Non-pigmented ciliary epithelial cell (primary cell): ENCODE measurements at regions not wholly inside any gene's neighbourhood (a gene's known extent, or its start where the extent isn't known, plus 50 kb on each side); places are given as distances from the start of the nearest gene placed in this dataset.

Experiments used
- DNase-seq: peaks from one replicate; pipeline ENCODE4 v3.0.0-alpha.2; 2010; ENCODE audit warnings: low read depth

DNA sequence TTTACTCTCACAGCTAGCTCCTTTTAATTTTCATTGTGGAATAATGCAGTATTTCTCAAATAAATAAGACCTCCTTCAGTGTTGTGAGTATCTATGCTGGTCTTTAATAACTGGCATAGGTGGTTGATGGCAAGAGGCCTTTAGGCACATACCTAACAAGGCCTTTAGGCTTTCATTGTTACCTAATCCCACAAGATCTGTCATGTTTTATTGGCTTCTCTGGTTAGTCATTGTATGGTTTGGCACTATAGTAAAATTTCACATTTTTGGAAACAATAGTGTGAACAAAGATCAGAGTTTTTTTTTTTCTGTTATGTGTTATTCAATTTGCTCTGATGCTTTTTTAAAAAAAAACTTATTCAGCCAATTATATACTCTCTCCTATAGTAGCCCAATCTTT lies 89.8 kb upstream of the NEUROD1 start:
- no peak for DNase-seq

DNA sequence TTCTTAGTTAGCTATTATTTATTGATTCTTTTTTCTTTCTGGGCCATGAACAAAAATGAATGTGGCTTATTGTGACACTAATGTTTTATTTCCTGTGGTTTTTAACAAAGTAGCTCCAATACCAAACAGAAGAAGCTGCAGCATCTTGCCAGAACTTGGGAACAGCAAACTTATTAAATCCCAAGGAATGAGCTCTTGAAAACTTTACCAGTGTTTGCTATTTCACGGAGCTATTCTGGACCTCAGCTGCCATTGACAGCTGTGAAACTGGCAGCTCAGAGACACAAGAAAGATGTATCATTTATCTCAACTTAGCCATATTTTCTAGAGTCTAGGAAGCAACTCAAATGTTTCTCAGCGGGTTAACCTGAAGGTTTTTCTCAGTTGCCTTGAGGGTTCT lies 91.0 kb upstream of the NEUROD1 start:
- DNase-seq: no peak

DNA sequence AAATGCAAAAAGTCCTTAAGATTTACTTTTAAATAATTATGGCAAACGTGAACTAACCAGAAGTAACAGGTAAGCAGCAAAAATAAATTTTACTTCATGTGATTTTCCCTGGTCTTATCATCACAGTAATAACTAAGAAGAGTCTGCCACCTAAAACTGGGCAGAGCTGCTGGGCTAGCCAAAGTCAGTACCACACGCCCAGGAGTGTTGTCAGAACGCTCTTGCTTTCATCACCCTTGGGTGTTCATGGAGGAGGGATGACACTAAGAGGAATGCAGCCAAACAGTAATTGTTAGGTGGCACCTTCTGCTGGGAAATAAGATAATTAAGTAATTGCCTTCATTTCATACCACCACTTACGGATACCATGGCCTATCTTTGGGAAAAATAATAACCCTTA lies 92.0 kb upstream of the NEUROD1 start:
- DNase-seq: no peak

DNA sequence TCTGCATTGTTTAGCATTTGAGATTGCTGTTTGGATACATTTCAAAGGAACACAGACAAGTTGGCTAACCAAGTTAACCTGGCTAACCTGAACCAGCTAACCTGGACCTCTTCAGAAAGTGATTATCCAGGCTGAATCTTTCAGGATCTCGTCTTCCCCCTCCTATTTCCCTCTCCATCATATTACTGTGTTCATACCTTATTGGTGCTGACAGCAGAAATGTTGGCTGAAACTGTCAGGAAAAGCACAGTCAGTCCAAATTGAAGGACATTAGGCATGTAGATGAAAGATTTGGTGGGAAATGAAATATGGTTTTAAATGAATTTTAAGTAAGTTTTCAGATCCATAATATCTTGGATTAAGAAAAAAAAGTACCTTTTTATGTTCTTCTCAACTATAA lies 92.5 kb upstream of the NEUROD1 start:
- DNase-seq: no peak

DNA sequence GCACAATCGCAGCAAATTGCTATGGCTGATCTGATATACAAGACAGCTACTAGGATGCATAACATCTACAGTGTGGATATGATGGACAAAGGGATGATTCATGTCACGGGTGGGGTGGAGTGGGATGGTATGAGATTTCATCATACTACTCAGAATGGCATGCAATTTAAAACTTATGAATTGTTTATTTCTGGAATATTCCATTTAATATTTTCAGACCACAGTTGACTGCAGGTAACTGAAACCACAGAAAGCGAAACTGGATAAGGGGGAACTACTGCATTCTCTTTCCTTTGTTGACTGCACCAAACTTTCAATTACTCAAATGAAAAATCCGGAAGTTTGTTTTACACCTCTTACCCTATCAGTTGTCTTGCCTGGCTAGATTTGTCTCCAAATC lies 94.4 kb upstream of the NEUROD1 start:
- no peak for DNase-seq

DNA sequence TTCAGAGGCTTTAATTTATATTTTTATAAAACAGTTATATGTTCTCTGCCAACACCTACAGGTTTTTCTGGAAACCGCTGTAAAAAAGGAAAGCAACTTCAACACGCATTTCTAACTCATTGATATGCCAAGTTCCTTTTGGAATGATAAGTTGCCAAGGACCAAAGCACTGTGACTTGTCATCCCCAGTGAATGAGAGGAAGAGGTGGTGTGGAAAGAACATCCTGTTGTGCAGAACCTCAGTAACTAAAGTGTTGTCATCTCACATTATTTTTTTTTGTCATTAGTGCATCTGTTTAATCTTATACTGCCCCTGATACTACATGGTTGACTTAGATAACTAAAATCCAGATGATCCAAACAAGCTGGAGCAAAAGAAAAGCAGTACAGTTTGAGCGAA lies 96.0 kb upstream of the NEUROD1 start:
- no peak for DNase-seq

DNA sequence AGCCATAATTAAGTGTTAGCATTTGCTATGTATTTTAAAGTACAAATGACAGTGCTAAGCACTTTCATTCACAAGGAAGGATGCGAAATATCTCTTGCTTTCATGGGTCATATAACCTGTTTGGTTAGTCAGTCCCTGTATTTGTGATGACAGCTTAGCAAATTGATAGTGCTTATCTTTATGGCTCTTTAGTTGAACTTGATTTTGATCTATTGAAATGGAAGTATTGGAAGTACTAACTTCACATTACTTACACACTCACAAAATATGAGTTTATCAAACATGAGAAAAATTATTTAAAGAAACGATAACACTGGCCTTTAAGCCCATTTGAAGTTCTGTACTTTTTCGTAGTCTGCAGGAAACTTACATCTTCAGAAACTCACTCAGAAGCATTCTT lies 97.4 kb upstream of the NEUROD1 start:
- no peak for DNase-seq

DNA sequence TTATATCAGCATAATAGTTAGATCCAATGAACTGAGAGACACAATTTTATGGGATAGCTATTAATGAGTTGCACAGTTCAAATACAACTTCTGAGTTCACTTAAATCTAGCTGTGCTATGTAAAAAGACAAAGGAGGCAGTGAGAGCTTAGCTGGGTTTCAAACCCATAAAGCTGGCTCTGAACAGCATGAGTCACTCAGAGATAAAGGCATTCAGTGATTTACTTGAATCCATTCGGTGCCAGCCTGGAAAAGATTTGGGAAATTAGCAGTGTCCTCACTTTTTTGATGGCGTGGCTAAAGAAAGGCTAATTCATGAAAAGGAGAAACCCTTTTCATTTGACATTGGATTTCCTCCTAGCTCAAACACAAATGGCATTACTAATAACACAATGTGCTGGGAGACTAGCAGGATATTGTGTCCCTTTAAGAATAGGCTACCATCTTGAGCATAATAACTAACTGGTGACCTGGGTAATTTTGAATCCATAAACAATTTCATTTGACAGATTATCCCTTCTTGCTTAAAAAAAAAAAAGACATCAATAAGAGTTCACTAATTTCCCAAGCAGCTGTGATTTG lies 98.4 kb upstream of the NEUROD1 start:
- DNase-seq: no peak

DNA sequence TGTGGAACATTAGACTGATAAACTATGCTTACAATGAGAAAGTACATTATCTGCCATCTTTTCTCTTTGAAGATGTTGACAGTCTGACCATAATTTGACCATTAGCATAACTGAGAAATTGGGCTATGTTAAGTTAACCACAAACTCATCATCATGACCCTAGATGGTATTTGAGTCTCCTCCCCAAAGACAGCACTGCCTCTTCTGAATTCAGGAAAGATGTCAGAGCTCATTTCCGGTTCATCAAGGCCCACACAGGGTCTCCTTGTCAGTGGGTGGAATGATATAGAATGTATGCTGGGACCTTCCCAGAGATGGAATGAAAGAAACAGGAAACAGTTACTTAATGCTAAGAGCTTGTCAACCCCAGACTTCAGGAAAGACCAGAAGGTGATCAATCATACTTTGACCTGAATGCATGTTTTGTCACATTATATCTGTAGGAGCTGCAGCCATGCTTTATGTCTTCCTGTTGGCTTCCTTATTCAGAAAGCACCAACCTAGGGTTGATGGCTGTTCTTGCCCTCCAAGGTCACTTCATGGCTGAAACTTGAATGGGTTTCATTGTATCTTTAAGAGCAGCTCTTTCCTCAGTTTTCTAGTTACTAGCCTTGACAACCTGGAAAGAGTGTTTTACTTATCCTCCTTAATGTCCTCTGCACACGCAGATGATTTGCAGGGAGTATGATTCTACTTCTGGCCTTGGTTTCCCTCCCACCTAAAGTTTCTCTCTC lies 99.1 kb upstream of the NEUROD1 start:
- DNase-seq: no peak

DNA sequence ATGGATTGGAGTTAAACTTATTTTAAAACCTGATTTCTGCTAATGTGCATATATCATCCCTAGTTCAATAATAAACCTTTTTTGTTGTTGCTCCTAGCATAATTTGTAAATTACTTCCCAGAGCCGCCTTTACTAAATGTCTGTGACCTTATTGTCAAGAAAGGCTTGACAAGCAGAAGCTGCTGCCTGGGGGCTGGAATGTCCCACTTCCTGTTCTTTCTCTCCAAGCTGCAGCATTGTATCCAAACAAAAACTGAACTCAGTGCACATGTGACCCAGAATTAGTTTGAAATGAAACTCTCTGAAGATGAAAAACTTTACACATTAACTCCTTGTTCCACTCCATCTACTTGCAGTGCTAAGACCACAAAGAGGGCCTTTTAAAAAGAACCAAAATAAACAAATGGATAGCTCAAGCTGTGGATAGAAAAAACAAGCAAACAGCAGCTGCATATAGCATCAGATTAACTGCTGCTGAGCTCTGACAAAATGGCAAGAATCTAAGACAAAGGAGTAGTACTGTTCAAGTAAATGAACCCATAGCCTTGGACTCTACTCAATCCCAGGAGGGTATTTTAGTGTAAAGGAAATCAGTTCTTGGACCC lies 99.8 kb upstream of the NEUROD1 start:
- DNase-seq: no peak

DNA sequence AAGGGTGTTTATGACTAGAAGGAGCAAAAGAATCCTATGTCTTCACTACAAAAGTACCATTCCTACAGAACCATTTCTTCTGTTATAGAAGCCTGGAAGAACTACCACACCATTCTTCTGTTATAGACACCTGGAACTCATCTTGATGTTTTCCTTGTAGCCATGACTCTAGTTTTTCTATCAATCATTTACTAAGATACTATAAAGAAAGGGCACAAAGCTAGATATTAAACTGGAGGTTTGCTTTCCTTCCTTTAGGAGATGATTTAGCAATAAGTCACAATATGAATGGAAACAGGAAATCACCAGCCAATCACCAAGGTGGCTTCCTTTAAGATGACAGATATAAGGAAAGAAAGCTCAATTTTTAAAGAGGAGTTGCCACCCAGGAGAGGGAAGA lies 100.3 kb upstream of the NEUROD1 start:
- no peak for DNase-seq

DNA sequence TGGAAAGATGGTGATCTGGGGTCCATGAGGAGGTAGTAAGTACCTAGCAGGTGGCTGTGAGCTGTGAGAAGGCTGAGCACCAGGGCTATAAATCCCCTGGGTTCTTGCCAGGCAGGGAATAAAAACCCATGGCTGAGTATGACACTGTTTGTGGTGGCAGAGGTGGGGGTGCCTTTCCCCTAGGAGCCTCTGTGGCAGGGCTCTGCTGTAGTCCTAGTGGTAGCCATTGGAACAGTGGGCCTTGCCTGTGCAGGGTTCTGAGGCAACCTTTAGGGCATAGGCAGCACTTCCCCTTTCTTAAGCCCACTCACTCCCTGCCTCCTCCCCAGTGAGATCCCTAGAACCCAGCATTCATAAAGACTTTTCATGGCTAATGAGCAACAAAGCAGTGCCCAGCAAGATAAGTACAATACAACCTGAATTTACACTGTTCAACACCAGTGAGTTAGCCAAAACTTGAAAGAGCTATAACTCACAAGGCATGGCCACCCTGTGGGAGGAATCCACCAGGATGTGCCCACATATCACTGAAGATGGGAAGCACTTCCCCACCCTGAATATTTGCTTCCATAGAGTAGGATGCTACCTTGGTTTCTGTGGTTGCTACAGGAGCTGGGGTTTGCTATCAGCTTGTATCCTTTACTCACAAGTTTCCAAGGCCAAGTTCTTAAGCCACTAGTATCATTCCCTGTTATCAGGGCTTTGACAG lies 100.9 kb upstream of the NEUROD1 start:
- no peak for DNase-seq

DNA sequence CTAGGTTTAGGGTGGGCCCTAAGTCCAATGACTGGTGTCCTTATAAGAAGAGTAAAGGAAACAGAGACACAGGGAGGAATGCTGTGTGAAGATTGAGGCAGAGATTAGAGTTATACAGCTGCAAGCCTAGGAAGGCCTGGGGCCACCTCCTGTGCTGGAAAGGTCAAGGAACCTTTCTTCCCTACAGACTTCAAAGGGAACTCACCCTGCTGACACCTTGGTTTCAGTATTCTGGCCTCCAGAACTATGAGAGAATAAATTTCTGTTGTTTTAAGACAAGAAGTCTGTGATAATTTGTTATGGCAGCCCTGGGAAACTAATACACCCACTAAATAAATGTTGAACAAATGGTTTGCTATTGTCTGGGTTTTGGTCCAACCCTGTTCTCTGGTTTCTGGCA lies 102.3 kb upstream of the NEUROD1 start:
- no peak for DNase-seq

DNA sequence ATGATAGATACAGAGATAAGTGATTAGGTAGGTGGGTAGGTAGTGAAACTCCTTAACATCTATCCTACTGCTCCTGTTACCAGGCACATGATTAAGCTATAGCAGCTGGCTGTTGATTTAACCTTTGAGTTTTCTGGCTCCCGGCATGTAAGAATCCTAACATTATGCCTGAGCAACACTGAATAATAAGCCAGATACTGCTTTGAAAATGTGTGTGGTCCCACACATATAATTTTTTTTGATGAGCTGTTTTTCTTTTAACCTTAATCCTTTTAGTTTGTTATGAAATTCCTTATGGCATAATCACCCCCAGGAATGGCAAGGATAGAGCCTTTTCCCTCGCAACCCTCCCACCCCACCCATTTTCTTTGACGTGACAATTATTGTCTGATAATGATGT lies 104.2 kb upstream of the NEUROD1 start:
- no peak for DNase-seq

DNA sequence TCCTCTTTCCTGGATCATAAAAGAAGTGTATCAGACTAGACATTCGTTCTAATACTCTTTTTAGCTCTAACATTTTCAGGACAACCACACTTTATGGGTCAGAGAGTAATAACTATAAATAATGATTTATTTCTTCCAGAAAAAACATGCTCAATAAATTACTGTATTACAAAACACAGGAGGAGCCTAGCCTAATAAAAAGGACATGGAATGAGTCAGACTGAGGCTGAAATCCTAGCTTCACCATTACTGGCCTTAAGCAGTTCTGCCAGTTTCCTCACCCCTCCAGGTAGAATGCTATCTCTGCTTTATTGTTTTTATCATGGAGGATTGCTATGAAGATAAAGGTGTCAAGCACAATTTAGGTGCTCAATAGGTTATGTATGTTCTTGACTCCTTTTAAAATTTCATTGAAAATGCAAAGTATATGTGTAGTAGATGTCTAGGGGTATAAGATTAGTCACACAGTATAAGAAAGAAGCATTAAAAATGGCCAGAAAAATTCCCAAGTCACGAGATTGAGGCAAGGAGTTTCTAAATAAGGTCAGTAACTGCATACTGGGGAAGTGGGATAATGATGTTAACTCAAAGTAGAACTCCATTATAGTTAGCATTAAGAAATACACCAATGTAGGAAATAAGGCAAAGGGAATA lies 105.5 kb upstream of the NEUROD1 start:
- DNase-seq: no peak

DNA sequence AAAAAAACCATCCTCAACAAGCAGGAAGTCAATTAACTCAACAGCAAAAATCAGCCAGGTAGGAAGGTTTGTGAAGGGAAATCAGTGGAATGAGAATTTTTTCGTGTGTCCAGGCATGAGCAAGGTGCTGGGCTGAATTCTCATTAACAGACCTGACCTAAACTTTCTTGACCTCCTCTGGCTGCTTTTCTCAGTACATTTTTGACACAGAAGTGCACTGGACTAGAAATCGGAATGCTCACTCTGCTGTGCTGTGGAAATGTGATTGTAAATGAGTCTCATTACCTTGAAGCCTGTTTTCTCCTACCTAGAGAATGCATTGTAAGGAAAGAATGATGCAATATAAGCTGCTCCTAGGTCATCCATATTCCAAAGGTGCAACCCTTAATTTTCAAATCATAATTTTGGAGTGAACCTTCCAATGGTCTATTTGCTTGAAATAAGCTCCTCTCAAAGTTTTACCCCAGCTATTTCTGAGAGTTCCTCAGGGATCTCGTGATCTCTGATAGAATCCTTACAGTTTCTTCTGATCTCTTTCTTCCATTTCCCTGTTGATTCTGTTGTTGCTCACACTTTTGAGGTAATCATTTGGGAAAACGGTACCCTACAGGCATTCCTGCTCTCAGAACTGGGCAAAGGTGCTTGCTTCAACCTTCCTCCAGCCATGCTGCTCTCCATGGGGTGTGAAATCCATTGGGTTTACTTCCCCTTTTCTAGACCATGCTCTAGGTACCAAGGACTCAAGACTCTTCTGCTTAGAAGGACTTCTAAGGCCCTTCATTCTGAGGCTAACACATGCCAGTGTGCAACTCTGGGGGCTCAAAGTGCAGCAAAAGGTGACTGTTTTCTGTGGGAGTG lies 104.9 kb upstream of the ITPRID2 start:
- no peak for DNase-seq

DNA sequence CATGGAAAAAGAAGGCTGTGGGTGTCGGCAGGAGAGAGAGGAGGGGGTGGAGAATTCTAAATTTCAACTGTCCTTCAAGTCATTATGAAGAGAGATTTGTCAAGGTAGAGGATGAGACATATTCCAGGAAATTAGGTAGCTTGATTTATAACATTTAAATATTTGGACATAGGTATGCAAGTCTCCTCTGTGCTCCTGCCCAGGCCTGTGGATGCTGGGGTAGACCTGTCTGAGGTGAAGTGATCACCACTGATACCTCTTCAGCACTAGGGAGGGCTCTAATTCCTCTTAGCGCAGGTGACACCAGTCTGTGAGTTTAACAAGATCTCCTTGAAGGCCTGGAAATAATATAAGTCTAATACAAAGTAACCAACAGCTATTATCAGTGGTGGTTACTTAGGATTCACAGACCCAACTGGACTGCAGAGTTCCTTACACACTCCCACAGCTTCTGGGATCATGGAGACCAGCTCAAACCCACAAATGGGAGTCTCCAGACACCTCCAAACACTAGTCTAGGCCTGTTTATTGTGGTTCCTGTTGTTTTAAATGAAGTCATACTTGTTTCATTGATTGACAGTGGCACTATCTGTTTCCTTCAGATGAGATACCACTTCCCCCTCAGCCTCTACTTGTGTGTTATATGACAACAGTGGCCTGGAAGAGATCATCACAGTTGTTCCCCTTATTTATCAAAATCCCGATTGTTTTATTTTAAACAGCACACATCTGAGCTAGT lies 104.1 kb upstream of the ITPRID2 start:
- no peak for DNase-seq

DNA sequence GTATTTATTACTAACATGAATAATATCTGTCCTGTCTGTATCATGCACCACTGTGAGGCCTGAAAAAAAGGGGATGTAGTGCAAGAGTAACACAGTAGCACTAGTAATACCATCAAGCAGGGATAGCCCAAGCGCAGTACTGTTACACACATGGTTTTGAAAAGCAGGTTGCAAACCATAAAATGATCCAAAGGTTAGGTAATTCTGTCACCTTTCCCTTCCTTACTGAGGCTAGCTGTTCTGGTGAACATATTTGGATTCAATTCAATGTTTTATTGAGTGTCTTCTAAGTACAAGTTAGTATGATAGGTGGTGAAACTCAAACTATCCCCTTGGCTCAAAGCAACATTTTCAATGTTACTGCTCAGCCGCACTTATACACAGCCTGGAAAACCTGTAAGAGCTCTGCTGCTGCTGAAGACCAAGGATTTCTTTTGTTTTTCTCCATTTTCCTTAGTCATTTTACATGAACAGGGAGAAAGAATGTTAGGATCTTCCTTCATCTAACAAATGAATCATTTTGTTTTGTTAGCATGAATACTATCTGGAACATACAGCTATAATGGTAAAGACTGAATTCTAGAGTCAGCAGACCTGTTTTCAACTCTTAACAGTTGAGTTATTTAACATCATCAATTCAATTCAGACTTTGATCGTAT lies 102.5 kb upstream of the ITPRID2 start:
- no peak for DNase-seq

DNA sequence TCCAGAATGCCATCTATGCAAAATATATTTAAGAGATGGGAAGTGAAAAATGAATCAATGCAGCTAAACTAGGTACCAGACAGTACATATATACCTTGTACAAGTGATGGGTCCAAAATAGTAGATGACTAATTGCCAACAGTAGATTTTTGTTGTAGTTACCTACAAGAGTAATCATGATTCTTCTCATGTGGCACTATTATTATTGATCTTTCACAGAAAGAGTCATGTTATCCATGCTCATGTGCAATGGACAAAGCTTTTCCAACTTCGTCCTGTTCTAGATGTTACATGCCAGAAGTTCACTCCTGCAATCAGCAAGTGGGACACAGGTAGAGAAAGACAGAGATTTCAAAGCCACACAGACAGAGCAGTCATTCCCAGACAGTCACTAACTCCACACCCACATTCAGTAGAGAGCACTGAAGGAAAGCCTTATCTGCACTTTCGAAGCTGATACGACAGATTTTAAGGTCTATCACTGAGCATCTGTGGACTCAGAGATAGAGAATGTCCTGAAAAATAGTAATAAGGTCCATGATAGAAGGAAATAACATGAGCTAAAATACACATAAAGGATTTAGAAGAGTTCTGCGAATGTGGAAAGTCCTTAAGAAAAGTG lies 101.6 kb upstream of the ITPRID2 start:
- DNase-seq: no peak
